Vagina (tissue), 2 donors: ENCODE measurements at regions not wholly inside any gene's neighbourhood (a gene's known extent, or its start where the extent isn't known, plus 50 kb on each side); places are given as distances from the start of the nearest gene placed in this dataset.

Source experiments
- DNase-seq, 2 donors: peaks; one replicate each; pipeline ENCODE4 v3.0.0-alpha.2; 2017; ENCODE audit errors: extremely low spot score in 2 of 2
- H3K27ac ChIP-seq: fragments of 200-600 bp; sonication (generic); one replicate; pipeline ENCODE4 v1.5.1; 2019
- H3K27me3 ChIP-seq: fragments of 200-600 bp; sonication (generic); one replicate; pipeline ENCODE4 v1.5.1; 2019
- H3K36me3 ChIP-seq, 2 donors: fragments of 200-600 bp; sonication (generic); one replicate each; pipeline ENCODE4 v1.5.1; 2017 to 2019
- H3K4me1 ChIP-seq: fragments of 200-600 bp; sonication (generic); one replicate; pipeline ENCODE4 v1.5.1; 2019
- H3K4me3 ChIP-seq, 2 donors: fragments of 200-600 bp; sonication (generic); 1 replicate in 1 of 2; 2 replicates in 1 of 2; pipeline ENCODE4 v1.5.1; 2016 to 2019
- H3K9me3 ChIP-seq: fragments of 200-600 bp; sonication (generic); one replicate; pipeline ENCODE4 v1.5.1; 2019
- POLR2A ChIP-seq, 2 donors: fragments of 450-650 bp; IDR thresholded peaks; one replicate each; pipeline ENCODE4 v1.6.1; 2017; ENCODE audit warnings: antibody characterized with exemption in 2 of 2, mild to moderate bottlenecking in 2 of 2, moderate library complexity in 2 of 2
- POLR2AphosphoS5 ChIP-seq, 2 donors: sonication (generic); formaldehyde crosslinking; IDR thresholded peaks; one replicate each; pipeline ENCODE4 v1.9.0; 2017; ENCODE audit warnings: antibody characterized with exemption in 2 of 2, mild to moderate bottlenecking in 2 of 2, low read depth in 1 of 2; ENCODE audit not compliant: insufficient read depth in 1 of 2
- intact Hi-C: fragments of 100-400 bp; cut with DNase I; formaldehyde crosslinking; loops from one replicate; pipeline ENCODE4 v1.15.1; 2023
- TF ChIP-seq, protein P1 (sequence below), 3 experiments: fragments of 450-650 bp in 2 of 3; fragments of 200-600 bp in 1 of 3; sonication (generic) in 1 of 3; IDR thresholded peaks; one replicate each; pipeline ENCODE4 v1.5.1; 2017 to 2019; ENCODE audit warnings: antibody characterized with exemption in 3 of 3, mild to moderate bottlenecking in 2 of 3, moderate library complexity in 2 of 3

DNA sequence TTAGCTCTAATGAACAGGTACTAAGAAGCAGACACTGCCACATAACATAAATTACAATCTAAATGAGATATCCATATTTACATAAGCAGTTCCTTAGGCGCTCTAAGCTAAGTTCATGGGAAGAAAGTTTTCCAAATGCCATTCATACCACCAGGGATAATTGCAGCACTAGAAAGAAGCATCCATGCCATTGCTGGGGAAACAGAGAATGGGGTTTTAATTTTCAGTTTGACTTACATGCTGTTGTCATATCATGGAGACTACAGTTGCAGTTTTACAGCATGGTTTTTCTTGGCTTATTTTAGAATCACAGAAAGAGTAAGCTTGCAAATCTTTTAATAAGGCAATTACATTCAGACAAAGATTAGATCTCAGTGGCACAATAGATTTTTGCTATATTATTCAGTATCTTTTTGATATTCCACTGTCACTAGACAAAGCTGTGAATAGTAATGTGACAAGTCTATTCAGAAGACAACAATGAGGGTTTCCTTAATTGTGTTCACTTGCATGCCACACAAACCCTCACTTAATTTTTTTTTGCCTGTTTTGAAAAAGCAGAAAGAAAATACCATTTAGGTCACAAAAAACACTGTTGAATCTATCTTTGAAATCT, 108.4 kb upstream of the ELAVL2 start:
- no peaks in the 10 kb centered on the region for H3K4me1 ChIP-seq
- TF ChIP-seq, protein P1, sequence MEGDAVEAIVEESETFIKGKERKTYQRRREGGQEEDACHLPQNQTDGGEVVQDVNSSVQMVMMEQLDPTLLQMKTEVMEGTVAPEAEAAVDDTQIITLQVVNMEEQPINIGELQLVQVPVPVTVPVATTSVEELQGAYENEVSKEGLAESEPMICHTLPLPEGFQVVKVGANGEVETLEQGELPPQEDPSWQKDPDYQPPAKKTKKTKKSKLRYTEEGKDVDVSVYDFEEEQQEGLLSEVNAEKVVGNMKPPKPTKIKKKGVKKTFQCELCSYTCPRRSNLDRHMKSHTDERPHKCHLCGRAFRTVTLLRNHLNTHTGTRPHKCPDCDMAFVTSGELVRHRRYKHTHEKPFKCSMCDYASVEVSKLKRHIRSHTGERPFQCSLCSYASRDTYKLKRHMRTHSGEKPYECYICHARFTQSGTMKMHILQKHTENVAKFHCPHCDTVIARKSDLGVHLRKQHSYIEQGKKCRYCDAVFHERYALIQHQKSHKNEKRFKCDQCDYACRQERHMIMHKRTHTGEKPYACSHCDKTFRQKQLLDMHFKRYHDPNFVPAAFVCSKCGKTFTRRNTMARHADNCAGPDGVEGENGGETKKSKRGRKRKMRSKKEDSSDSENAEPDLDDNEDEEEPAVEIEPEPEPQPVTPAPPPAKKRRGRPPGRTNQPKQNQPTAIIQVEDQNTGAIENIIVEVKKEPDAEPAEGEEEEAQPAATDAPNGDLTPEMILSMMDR (IDR thresholded peaks at IDR 0.05) = no peak
- TF ChIP-seq POLR2AphosphoS5 (IDR thresholded peaks at IDR 0.05; ENCODE audit: insufficient read depth in 1 of 2, low read depth in 1 of 2) = no peak
- no peak for TF ChIP-seq POLR2A (IDR thresholded peaks at IDR 0.05)

DNA sequence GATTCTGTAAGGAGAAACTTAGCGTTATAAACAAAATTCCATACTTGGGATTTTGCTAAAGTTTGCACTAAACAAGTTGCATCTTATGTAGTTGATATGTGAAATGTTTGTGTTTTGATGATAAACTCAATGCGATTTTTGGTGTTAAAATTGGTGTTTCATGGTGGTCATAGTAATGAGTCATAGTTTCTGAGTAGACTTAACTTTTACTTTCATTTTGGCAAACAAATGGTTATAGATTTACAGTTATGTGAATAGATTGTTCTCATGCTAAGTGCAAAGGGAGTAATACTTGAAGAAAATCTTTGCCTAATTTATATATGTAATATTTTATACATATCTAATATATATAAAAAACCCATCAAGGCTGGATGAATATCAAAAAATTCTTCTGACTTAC, 107.3 kb upstream of the ELAVL2 start:
- no peaks in the 10 kb centered on the region for H3K27me3 ChIP-seq
- no peaks in the 10 kb centered on the region for H3K4me1 ChIP-seq
- no peak for TF ChIP-seq POLR2AphosphoS5 (IDR thresholded peaks at IDR 0.05; ENCODE audit: insufficient read depth in 1 of 2, low read depth in 1 of 2)
- TF ChIP-seq, protein P1 (IDR thresholded peaks at IDR 0.05) = no peak
- no peak for TF ChIP-seq POLR2A (IDR thresholded peaks at IDR 0.05)
- no peak for DNase-seq
- no peaks in the 10 kb centered on the region for H3K36me3 ChIP-seq
- no peak overlapping the region for H3K27ac ChIP-seq
- intact Hi-C loops = no loop called here
- no peaks in the 10 kb centered on the region for H3K9me3 ChIP-seq
- H3K4me3 ChIP-seq = no peak overlapping the region

More for the DNA sequence above, 108.4 kb upstream of the ELAVL2 start:
- Histone ChIP-seq H3K27ac (no peak overlapping the region), H3K27me3 (no peaks in the 10 kb centered on the region), H3K9me3 (no peaks in the 10 kb centered on the region), H3K36me3 (no peaks in the 10 kb centered on the region), H3K4me3 (no peak overlapping the region)
- no peak for DNase-seq
- intact Hi-C loops = no loop called here

DNA sequence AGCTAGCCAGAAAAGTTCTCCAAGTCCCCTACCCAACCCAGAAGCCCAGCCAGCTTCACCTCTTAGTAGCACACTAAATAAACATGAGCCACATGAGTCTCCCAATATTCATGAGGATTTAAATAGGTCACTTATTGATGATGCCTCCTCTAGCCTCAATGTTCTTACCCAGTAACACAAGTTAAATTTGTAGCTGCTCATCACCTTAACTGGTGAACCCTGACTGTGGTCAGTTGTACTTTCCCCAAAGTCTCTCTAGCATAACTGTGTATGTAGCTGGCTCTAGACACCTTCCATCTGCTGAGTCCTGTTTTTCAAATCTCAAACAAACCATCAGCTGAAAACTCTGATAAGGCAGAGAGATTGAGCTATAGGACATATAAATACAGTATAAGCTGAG, 100.3 kb upstream of the ELAVL2 start:
- DNase-seq = no peak
- no peak overlapping the region for H3K4me3 ChIP-seq
- H3K36me3 ChIP-seq = no peaks in the 10 kb centered on the region
- H3K4me1 ChIP-seq = no peaks in the 10 kb centered on the region
- H3K27me3 ChIP-seq = no peaks in the 10 kb centered on the region
- intact Hi-C loops = no loop called here
- H3K9me3 ChIP-seq = no peaks in the 10 kb centered on the region
- TF ChIP-seq, protein P1 (IDR thresholded peaks at IDR 0.05) = no peak
- TF ChIP-seq POLR2AphosphoS5 (IDR thresholded peaks at IDR 0.05; ENCODE audit: insufficient read depth in 1 of 2, low read depth in 1 of 2) (no peak), POLR2A (IDR thresholded peaks at IDR 0.05) (no peak)
- no peak overlapping the region for H3K27ac ChIP-seq

- Histone ChIP-seq H3K9me3 (no peaks in the 10 kb centered on the region), H3K4me3 (no peak overlapping the region), H3K36me3 (no peaks in the 10 kb centered on the region), H3K27me3 (no peaks in the 10 kb centered on the region), H3K27ac (no peak overlapping the region), H3K4me1 (no peaks in the 10 kb centered on the region)
- DNase-seq = no peak
- TF ChIP-seq POLR2A (IDR thresholded peaks at IDR 0.05) = no peak
- TF ChIP-seq, protein P1 (IDR thresholded peaks at IDR 0.05) = no peak
- no peak for TF ChIP-seq POLR2AphosphoS5 (IDR thresholded peaks at IDR 0.05; ENCODE audit: insufficient read depth in 1 of 2, low read depth in 1 of 2)
- intact Hi-C loops = no loop called here
Observed at GRCh38 chr9:23914431-23915003, 88.5 kb upstream of the ELAVL2 start.

DNA sequence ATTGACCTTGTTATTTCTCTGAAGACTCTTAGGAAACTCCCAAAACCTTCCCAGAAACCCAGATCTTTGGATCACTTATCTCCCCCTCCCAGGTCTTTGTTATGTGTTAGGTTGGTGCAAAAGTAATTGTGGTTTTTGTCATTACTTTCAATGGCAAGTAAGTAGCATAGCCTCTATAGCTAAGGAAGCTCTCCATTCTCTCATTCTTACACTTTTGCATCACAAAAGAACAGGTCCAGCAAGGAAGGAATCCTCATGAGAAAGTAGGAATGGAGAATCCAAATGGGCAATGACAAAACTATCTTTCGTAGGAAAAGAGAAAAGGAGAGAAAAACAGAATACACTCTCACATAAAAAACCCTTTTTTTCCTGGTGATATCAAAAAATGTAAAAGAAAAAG, 81.3 kb upstream of the ELAVL2 start:
- intact Hi-C loops = no loop called here
- TF ChIP-seq, protein P1 (IDR thresholded peaks at IDR 0.05) = no peak
- TF ChIP-seq POLR2A (IDR thresholded peaks at IDR 0.05) (no peak), POLR2AphosphoS5 (IDR thresholded peaks at IDR 0.05; ENCODE audit: insufficient read depth in 1 of 2, low read depth in 1 of 2) (no peak)
- no peaks in the 10 kb centered on the region for H3K4me1 ChIP-seq

More for the DNA sequence above, 81.3 kb upstream of the ELAVL2 start:
- Histone ChIP-seq H3K27me3 (no peaks in the 10 kb centered on the region), H3K27ac (no peak overlapping the region), H3K36me3 (no peaks in the 10 kb centered on the region), H3K9me3 (no peaks in the 10 kb centered on the region), H3K4me3 (no peak overlapping the region)
- DNase-seq = no peak
